ENCODE measurements at regions not wholly inside any gene's neighbourhood (a gene's known extent, or its start where the extent isn't known, plus 50 kb on each side); places are given as distances from the start of the nearest gene placed in this dataset.
"Not testable (repeated sequence)": the region's sequence is repeated elsewhere in the genome, so short reads cannot be mapped to it uniquely, and the experiment has no call there.

- not testable (repeated sequence) for TF ChIP-seq CTCF (IDR thresholded peaks at IDR 0.05); POLR2AphosphoS5 (IDR thresholded peaks at IDR 0.05; ENCODE audit: low read depth, low read length); SIN3A (IDR thresholded peaks at IDR 0.05; ENCODE audit: borderline replicate concordance, insufficient read depth, low read depth, low read length); TCF7L2 (IDR thresholded peaks at IDR 0.05; ENCODE audit: low read depth, low read length)
- TF ChIP-seq, protein P1, sequence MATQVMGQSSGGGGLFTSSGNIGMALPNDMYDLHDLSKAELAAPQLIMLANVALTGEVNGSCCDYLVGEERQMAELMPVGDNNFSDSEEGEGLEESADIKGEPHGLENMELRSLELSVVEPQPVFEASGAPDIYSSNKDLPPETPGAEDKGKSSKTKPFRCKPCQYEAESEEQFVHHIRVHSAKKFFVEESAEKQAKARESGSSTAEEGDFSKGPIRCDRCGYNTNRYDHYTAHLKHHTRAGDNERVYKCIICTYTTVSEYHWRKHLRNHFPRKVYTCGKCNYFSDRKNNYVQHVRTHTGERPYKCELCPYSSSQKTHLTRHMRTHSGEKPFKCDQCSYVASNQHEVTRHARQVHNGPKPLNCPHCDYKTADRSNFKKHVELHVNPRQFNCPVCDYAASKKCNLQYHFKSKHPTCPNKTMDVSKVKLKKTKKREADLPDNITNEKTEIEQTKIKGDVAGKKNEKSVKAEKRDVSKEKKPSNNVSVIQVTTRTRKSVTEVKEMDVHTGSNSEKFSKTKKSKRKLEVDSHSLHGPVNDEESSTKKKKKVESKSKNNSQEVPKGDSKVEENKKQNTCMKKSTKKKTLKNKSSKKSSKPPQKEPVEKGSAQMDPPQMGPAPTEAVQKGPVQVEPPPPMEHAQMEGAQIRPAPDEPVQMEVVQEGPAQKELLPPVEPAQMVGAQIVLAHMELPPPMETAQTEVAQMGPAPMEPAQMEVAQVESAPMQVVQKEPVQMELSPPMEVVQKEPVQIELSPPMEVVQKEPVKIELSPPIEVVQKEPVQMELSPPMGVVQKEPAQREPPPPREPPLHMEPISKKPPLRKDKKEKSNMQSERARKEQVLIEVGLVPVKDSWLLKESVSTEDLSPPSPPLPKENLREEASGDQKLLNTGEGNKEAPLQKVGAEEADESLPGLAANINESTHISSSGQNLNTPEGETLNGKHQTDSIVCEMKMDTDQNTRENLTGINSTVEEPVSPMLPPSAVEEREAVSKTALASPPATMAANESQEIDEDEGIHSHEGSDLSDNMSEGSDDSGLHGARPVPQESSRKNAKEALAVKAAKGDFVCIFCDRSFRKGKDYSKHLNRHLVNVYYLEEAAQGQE (IDR thresholded peaks at IDR 0.05; ENCODE audit: insufficient read depth in 1 of 2, low read depth in 2 of 2, low read length in 1 of 2): not testable (repeated sequence)
Measured at GRCh38 chr18:55721006-55721405, 133.0 kb upstream of the TCF4 start.

Data from Panc1 (cell line).